ENCODE measurements at regions not wholly inside any gene's neighbourhood (a gene's known extent, or its start where the extent isn't known, plus 50 kb on each side); places are given as distances from the start of the nearest gene placed in this dataset.

DNA sequence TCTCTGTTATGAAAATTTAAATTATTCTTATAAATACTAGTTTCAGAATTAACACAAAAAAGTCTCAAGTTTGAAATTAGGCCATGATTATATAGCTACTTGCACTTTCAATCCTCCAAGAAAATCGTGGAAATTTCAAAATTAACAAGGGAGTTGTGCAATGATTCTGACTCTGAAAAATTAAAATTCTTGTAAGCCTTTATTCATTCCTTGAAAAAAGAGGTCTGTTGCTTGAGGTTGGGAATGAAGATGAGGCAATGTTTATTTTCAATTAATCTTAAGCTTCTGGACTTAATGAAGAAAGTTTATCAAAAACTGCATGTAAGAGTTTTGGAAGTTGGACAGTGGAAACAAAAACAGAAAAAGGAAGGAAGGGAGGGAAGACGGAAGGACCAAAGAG lies 128.2 kb upstream of the FIBIN start:
- TF ChIP-seq MYC (IDR thresholded peaks at IDR 0.05; ENCODE audit: low read depth, low read length) (no peak), MYC (CRISPR knock-in tag; IDR thresholded peaks at IDR 0.05; ENCODE audit: borderline replicate concordance, low read depth) (no peak), SMAD4 (CRISPR knock-in tag; conservative IDR thresholded peaks at IDR 0.05) (no peak), PHF8 (IDR thresholded peaks at IDR 0.05; ENCODE audit: borderline replicate concordance, low read length) (no peak), IRF2 (CRISPR knock-in tag; IDR thresholded peaks at IDR 0.05) (no peak), KAT8 (IDR thresholded peaks at IDR 0.05; ENCODE audit: low read depth) (no peak), KLF13 (tag; IDR thresholded peaks at IDR 0.05; ENCODE audit: borderline replicate concordance, low read depth) (no peak)
- TF ChIP-seq, protein P1, sequence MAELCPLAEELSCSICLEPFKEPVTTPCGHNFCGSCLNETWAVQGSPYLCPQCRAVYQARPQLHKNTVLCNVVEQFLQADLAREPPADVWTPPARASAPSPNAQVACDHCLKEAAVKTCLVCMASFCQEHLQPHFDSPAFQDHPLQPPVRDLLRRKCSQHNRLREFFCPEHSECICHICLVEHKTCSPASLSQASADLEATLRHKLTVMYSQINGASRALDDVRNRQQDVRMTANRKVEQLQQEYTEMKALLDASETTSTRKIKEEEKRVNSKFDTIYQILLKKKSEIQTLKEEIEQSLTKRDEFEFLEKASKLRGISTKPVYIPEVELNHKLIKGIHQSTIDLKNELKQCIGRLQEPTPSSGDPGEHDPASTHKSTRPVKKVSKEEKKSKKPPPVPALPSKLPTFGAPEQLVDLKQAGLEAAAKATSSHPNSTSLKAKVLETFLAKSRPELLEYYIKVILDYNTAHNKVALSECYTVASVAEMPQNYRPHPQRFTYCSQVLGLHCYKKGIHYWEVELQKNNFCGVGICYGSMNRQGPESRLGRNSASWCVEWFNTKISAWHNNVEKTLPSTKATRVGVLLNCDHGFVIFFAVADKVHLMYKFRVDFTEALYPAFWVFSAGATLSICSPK (IDR thresholded peaks at IDR 0.05; ENCODE audit: borderline replicate concordance), result no peak
- TF ChIP-seq, protein P2, sequence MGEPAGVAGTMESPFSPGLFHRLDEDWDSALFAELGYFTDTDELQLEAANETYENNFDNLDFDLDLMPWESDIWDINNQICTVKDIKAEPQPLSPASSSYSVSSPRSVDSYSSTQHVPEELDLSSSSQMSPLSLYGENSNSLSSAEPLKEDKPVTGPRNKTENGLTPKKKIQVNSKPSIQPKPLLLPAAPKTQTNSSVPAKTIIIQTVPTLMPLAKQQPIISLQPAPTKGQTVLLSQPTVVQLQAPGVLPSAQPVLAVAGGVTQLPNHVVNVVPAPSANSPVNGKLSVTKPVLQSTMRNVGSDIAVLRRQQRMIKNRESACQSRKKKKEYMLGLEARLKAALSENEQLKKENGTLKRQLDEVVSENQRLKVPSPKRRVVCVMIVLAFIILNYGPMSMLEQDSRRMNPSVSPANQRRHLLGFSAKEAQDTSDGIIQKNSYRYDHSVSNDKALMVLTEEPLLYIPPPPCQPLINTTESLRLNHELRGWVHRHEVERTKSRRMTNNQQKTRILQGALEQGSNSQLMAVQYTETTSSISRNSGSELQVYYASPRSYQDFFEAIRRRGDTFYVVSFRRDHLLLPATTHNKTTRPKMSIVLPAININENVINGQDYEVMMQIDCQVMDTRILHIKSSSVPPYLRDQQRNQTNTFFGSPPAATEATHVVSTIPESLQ (CRISPR knock-in tag; IDR thresholded peaks at IDR 0.05), result no peak

Data from K562 (cell line).